Heart left ventricle (tissue), 16 donors: ENCODE measurements at regions not wholly inside any gene's neighbourhood (a gene's known extent, or its start where the extent isn't known, plus 50 kb on each side); places are given as distances from the start of the nearest gene placed in this dataset.

Experiments
- ATAC-seq, 4 donors: fragments of 200-7000 bp; cut with Tn5 transposase; one replicate each; pipeline ENCODE4 v1.9.1; 2020 to 2022; ENCODE audit warnings: moderate library complexity in 4 of 4, mild to moderate bottlenecking in 3 of 4, moderate number of reproducible peaks in 1 of 4
- DNase-seq, 5 donors: peaks; one replicate each; pipeline ENCODE4 v3.0.0-alpha.2; 2020
- H3K27ac ChIP-seq, 12 donors: fragments of 200-600 bp; sonication (generic) in 4 of 12; one replicate each; pipeline versions ENCODE4 v1.5.0 to v1.8.0; 2016 to 2022; ENCODE audit warnings: mild to moderate bottlenecking in 2 of 12
- H3K27me3 ChIP-seq, 9 donors: fragments of 200-600 bp; sonication (generic) in 2 of 9; one replicate each; pipeline versions ENCODE4 v1.5.1 to v1.8.0; 2016 to 2022; ENCODE audit warnings: mild to moderate bottlenecking in 3 of 9
- H3K36me3 ChIP-seq, 9 donors: fragments of 200-600 bp; sonication (generic) in 2 of 9; one replicate each; pipeline versions ENCODE4 v1.5.0 to v1.8.0; 2018 to 2022; ENCODE audit warnings: mild to moderate bottlenecking in 2 of 9
- H3K4me1 ChIP-seq, 12 donors: fragments of 200-600 bp; sonication (generic) in 4 of 12; one replicate each; pipeline versions ENCODE4 v1.5.0 to v1.8.0; 2016 to 2022; ENCODE audit warnings: mild to moderate bottlenecking in 3 of 12
- H3K4me3 ChIP-seq, 12 donors: fragments of 200-600 bp; sonication (generic) in 4 of 12; one replicate each; pipeline versions ENCODE4 v1.5.0 to v1.8.0; 2017 to 2022; ENCODE audit warnings: mild to moderate bottlenecking in 9 of 12, moderate library complexity in 4 of 12
- H3K9me3 ChIP-seq, 12 donors: fragments of 200-600 bp; sonication (generic) in 4 of 12; one replicate each; pipeline versions ENCODE4 v1.5.0 to v1.8.0; 2016 to 2022; ENCODE audit warnings: mild to moderate bottlenecking in 1 of 12
- POLR2A ChIP-seq, 2 donors: fragments of 450-650 bp; IDR thresholded peaks; one replicate each; pipeline ENCODE4 v1.6.1; 2017; ENCODE audit warnings: antibody characterized with exemption in 2 of 2, mild to moderate bottlenecking in 2 of 2, moderate library complexity in 2 of 2
- WGBS, 4 donors: extraction: QIAGEN DNeasy Blood & Tissue Kit in 2 of 4; methylation state at CpG; one replicate each; pipeline versions ENCODE4 v1.1.5 to v1.1.7; 2013 to 2018; 5-methylcytosine and 5-hydroxymethylcytosine counted together
- intact Hi-C, 10 donors: fragments of 100-400 bp; cut with DNase I; formaldehyde crosslinking; loops; one replicate each; pipeline versions ENCODE4 v1.11.1 to v1.14.2; 2022
- TF ChIP-seq, protein P1 (sequence below), 12 donors: fragments of 200-600 bp; sonication (generic) in 4 of 12; IDR thresholded peaks; one replicate each; pipeline versions ENCODE4 v1.5.0 to v1.8.0; 2018 to 2022; ENCODE audit warnings: antibody characterized with exemption in 12 of 12, mild to moderate bottlenecking in 5 of 12
- donor health status: ischemic (EF 13 %, LVEDD 7.1; RV severe dilation, severe dysfunction).
- donor health status: healthy with polysubstance abuse.
- donor health status: DM: no; HTN: yes; CAD: no.
- donor health status: DM: no; HTN: no; CAD: no.
- donor health status: ischemic (EF 25% LVEDD 6.9; RV normal size, moderate dysfunction).
- donor health status: ischemic (EF 25% LVEDD 5.7; RV mildly dilated, moderate dysfunction).
- donor health status: healthy.
- donor health status: DM: yes; HTN: yes; CAD: no.
- donor health status: ischemic (EF 35%, LVEDD 5.7; RV mildly dilated, moderate dysfunction).
- donor health status: nonischemic (EF 11% LVEDD 7.7; RV severe dilation, severe dysfunction).
- donor health status: DM: yes; HTN: yes; CAD: no.
- donor health status: PGD.
- donor health status: ischemic (EF 29% LVEDD 5.4; RV normal size, mild dysfunction).
- donor health status: nonischemic (EF 23%, LVEDD 6.1; RV moderate dilation, normal function).

DNA sequence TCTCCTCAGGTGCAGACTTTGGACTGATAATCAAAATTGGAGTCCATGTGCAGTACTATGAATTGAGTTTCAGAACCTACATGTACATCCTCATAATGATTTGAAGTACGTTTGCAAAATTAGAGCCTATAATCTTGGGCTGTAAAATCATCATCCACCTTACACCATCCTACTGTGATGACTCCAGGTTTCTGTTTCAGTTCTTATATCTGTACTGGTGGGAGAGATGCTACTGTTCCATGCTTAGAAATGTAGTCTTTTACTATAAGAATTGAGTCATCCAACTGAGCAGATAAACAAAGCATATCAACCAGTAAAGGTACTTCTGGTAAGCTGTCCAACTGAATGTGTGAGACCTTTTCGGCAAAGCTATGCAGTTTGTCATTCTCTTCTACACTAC is 586.3 kb upstream of the FAM174A start:
- no peak for ATAC-seq
- Histone ChIP-seq H3K27me3 (no peaks in the 10 kb centered on the region), H3K27ac (no peak overlapping the region), H3K9me3 (peaks cover 0 to 6% (median 0%) of the 10 kb centered on the region in 12 donors), H3K4me3 (no peak overlapping the region), H3K4me1 (no peaks in the 10 kb centered on the region), H3K36me3 (no peaks in the 10 kb centered on the region)
- DNase-seq: no peak
- TF ChIP-seq, protein P1, sequence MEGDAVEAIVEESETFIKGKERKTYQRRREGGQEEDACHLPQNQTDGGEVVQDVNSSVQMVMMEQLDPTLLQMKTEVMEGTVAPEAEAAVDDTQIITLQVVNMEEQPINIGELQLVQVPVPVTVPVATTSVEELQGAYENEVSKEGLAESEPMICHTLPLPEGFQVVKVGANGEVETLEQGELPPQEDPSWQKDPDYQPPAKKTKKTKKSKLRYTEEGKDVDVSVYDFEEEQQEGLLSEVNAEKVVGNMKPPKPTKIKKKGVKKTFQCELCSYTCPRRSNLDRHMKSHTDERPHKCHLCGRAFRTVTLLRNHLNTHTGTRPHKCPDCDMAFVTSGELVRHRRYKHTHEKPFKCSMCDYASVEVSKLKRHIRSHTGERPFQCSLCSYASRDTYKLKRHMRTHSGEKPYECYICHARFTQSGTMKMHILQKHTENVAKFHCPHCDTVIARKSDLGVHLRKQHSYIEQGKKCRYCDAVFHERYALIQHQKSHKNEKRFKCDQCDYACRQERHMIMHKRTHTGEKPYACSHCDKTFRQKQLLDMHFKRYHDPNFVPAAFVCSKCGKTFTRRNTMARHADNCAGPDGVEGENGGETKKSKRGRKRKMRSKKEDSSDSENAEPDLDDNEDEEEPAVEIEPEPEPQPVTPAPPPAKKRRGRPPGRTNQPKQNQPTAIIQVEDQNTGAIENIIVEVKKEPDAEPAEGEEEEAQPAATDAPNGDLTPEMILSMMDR (IDR thresholded peaks at IDR 0.05): no peak
- TF ChIP-seq POLR2A (IDR thresholded peaks at IDR 0.05): no peak
- intact Hi-C loops: no loop called here
- WGBS, 4 donors: 79 to 87% (median 81%) methylated on average over 2 of the region's 2 CpGs

DNA sequence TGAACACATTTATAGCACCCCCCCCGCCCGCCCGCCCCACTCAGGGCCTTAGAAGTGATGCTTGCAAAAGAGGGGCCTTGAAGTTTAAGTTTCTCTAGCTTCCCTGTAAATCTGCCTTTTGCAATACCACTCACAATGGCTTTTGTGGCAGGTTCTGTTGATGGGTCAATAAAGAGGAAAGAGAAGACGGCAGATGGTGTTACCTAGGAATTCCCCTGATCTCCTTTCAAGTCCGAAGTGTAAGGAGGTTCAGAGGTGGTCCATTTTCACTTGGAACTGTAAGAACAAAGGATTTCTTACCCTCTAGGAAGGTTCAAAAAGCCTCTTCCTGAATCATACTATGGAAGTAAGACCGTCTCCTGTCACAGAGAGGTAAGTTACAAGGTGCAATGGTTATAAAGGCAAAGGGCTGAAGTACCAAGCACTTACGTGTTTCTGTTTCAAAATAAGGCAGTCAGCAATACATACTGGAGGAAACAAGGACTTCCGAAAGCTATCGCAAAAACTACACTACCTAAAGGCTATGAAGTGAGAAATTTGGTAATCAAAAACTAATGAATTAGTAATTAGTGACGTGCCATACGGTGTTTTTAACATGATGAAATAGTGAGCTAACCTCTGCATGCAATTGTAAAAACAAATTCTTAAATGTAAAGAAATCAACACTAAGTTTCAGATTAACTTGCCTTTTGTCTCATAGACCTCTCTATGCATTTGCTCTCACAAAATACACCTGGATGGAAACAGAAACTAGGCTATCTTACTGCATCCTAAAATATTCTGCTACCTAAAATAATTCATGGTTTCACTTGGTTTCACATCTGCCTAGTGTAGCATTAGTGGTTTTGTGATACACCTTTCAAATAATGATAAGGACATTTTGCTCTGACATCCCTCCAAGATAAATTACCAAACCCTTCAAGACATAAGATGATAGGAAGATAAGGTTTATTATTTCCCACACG is 589.4 kb upstream of the FAM174A start:
- Histone ChIP-seq H3K36me3 (no peaks in the 10 kb centered on the region), H3K27me3 (no peaks in the 10 kb centered on the region), H3K4me3 (no peak overlapping the region), H3K9me3 (no peaks in the 10 kb centered on the region), H3K27ac (no peak overlapping the region), H3K4me1 (no peaks in the 10 kb centered on the region)
- no peak for ATAC-seq
- TF ChIP-seq, protein P1 (IDR thresholded peaks at IDR 0.05): no peak
- no peak for TF ChIP-seq POLR2A (IDR thresholded peaks at IDR 0.05)
- no peak for DNase-seq
- intact Hi-C loops: no loop called here
- WGBS, 4 donors: 71 to 81% (median 77%) methylated on average over 12 of the region's 12 CpGs

DNA sequence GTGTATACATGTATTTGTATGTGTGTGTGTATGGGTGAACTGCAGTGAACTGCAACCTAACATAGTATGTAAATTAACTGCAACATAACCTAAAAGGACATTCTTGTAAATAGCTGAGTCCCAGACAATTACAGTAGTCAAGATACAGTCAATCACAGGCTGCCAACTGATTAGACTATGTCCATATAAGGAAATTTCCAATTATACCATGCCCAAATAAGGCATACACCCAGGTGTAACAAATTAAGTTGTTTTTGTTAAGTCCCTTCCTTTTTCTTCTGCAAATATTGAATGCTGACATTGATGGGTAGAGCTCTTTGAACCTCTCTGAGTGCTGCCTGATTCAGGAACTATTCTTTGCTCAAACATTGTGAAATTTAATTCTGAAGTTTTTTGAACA is 594.6 kb upstream of the FAM174A start:
- Histone ChIP-seq H3K27me3 (no peaks in the 10 kb centered on the region), H3K9me3 (no peaks in the 10 kb centered on the region), H3K36me3 (no peaks in the 10 kb centered on the region), H3K4me1 (no peaks in the 10 kb centered on the region), H3K27ac (no peak overlapping the region), H3K4me3 (no peak overlapping the region)
- DNase-seq (no peak), ATAC-seq (no peak)
- intact Hi-C loops: no loop called here
- TF ChIP-seq, protein P1 (IDR thresholded peaks at IDR 0.05): no peak
- no peak for TF ChIP-seq POLR2A (IDR thresholded peaks at IDR 0.05)

DNA sequence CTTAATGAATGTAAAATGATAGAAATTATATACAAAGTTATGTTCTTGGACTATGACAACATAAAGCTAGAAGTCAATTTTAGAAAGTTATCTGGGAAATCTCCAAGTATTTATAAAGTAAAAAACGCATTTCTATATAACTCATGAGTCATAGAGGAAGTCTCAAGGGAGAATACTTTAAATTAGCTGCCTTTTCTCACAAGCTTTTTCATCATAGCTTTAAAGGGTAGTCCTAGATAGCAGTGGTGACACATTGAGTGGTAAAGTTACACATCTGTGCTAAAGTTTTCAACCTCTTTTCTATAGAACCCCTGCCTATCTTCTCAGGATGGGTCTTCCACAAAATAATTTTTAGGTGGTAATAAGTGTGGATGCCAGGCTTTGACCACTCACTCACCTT is 598.3 kb upstream of the FAM174A start:
- Histone ChIP-seq H3K27me3 (no peaks in the 10 kb centered on the region), H3K27ac (no peak overlapping the region), H3K9me3 (no peaks in the 10 kb centered on the region), H3K4me3 (no peak overlapping the region), H3K4me1 (no peaks in the 10 kb centered on the region), H3K36me3 (no peaks in the 10 kb centered on the region)
- TF ChIP-seq POLR2A (IDR thresholded peaks at IDR 0.05): no peak
- TF ChIP-seq, protein P1 (IDR thresholded peaks at IDR 0.05): no peak
- 0 to 23% (median 14%) methylated on average over 1 of the region's 1 CpG for WGBS, 4 donors
- no peak for DNase-seq
- no peak for ATAC-seq
- intact Hi-C loops: no loop called here
